Kidney (tissue), 13 donors: ENCODE measurements at regions not wholly inside any gene's neighbourhood (a gene's known extent, or its start where the extent isn't known, plus 50 kb on each side); places are given as distances from the start of the nearest gene placed in this dataset.

Experiments
- DNase-seq, 5 donors: peaks; one replicate each; pipeline ENCODE4 v3.0.0-alpha.2; 2013 to 2020
- FAIRE-seq: peaks from 2 replicates; lab custom pipeline; 2012; peaks lifted over from hg19 to GRCh38; lab: Jason Lieb, UNC
- H3K27ac ChIP-seq, 2 donors: one replicate each; pipeline ENCODE4 v1.7.0; 2013; ENCODE audit warnings: low read depth in 2 of 2, low read length in 2 of 2, inconsistent platforms in 1 of 2
- H3K27me3 ChIP-seq: one replicate; pipeline ENCODE4 v1.7.1; 2013; ENCODE audit warnings: low read length, inconsistent platforms; ENCODE audit not compliant: control insufficient read depth, insufficient read depth
- H3K36me3 ChIP-seq, 3 donors: one replicate each; pipeline versions ENCODE4 v1.7.0 to v1.7.1; 2013; ENCODE audit warnings: low read length in 3 of 3, control low read depth in 1 of 3, inconsistent platforms in 1 of 3; ENCODE audit not compliant: insufficient read depth in 3 of 3, control insufficient read depth in 2 of 3
- H3K4me1 ChIP-seq, 3 donors: one replicate each; pipeline versions ENCODE4 v1.7.0 to v1.7.1; 2013; ENCODE audit warnings: low read length in 3 of 3, inconsistent platforms in 1 of 3, low read depth in 1 of 3; ENCODE audit not compliant: control insufficient read depth in 2 of 3, insufficient read depth in 2 of 3
- H3K4me3 ChIP-seq, 3 donors: one replicate each; pipeline versions ENCODE4 v1.7.0 to v1.8.1; 2013; ENCODE audit warnings: low read length in 3 of 3, control low read depth in 1 of 3, inconsistent platforms in 1 of 3
- H3K9ac ChIP-seq, 3 donors: one replicate each; pipeline versions ENCODE4 v1.7.0 to v1.7.1; 2013; ENCODE audit warnings: low read length in 3 of 3, control low read depth in 1 of 3, inconsistent platforms in 1 of 3
- H3K9me3 ChIP-seq, 3 donors: one replicate each; pipeline versions ENCODE4 v1.7.0 to v1.7.1; 2013; ENCODE audit warnings: low read length in 3 of 3, control low read depth in 1 of 3, inconsistent platforms in 1 of 3; ENCODE audit not compliant: control insufficient read depth in 2 of 3, insufficient read depth in 1 of 3
- intact Hi-C: fragments of 100-400 bp; cut with DNase I; formaldehyde crosslinking; loops from one replicate; pipeline ENCODE4 v1.11.1; 2022
- TF ChIP-seq, protein P1 (sequence below): IDR thresholded peaks from 3 replicates; pipeline ENCODE4 v1.5.1; 2012; ENCODE audit warnings: mild to moderate bottlenecking, moderate library complexity, borderline replicate concordance; ENCODE audit not compliant: insufficient read depth; ENCODE audit errors: extremely low read depth
- donor health status: control.
- donor health status: control.
- donor health status: control.
- donor health status: control.
- donor health status: control.
- donor health status: DM: yes; HTN: yes; CAD: no.
- donor health status: Normal renal cell carcinoma (clear cell type).

DNA sequence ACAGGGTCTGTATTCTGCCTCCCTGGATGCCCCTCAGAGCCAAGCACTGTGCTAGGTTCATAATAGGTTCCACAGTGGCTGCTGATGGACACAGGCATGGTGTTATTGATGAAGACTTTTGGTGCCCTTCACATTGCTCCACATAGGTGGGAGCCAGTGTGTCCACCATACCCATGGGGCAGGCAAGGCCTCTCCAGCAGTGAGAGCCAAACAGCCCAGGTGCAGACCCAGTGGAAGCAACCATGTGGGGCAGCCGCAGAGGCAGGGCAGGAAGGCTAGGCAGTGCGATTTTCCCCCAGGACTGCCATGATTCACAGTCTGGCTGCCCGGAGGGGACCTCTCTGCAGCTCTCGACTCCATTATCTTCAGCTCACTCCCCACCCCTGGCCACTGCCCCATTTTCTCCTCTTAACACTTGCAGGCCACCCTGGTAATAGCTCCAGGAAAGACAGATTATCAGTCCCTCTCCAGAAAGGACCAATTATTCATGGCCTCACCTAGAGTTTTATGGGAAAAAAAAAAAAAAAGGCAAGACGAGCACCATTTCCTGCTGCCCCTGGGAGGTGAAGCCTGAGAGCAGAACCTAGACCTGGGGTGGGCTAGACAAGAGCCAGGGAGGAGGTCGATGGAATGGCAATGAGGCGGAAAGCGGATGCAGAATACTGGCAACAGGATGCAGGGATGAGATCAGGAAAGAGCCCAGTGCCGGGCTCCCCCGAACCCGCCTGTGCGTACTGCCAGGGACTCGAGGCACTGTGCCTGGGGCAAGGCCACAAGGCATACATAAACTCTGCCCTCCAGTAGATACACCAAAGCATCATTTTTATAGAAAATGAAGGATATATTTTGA is 343.0 kb upstream of the NCAM1 start:
- TF ChIP-seq, protein P1, sequence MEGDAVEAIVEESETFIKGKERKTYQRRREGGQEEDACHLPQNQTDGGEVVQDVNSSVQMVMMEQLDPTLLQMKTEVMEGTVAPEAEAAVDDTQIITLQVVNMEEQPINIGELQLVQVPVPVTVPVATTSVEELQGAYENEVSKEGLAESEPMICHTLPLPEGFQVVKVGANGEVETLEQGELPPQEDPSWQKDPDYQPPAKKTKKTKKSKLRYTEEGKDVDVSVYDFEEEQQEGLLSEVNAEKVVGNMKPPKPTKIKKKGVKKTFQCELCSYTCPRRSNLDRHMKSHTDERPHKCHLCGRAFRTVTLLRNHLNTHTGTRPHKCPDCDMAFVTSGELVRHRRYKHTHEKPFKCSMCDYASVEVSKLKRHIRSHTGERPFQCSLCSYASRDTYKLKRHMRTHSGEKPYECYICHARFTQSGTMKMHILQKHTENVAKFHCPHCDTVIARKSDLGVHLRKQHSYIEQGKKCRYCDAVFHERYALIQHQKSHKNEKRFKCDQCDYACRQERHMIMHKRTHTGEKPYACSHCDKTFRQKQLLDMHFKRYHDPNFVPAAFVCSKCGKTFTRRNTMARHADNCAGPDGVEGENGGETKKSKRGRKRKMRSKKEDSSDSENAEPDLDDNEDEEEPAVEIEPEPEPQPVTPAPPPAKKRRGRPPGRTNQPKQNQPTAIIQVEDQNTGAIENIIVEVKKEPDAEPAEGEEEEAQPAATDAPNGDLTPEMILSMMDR: no peak
- H3K27me3 ChIP-seq: no peaks in the 10 kb centered on the region
- no peak overlapping the region for H3K27ac ChIP-seq
- no peaks in the 10 kb centered on the region for H3K36me3 ChIP-seq
- H3K9me3 ChIP-seq: no peaks in the 10 kb centered on the region
- H3K9ac ChIP-seq: no peak overlapping the region
- H3K4me3 ChIP-seq: no peak overlapping the region
- DNase-seq: no peak
- FAIRE-seq: no peak
- intact Hi-C loops: no loop called here
- no peaks in the 10 kb centered on the region for H3K4me1 ChIP-seq

DNA sequence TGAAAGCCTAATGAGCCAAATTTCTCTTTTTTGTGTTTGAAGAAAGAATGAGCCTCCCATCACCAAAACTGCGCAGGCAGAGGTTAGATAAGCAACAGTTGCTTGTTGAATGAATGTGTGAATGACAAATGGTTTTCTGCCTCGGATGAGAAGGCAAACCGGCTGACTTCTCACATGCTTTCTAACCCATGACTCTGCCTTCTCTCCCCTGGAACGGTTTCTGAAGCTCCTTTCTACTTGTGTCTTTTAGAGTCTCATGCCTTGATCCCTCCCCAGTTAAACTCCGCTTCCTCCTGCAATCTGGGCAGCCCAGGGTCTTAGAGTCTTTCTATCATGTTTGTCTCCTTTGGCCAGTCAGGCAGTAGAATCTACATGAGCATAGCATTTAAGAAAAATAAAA is 342.1 kb upstream of the NCAM1 start:
- H3K27ac ChIP-seq: no peak overlapping the region
- DNase-seq (no peak), FAIRE-seq (no peak)
- no peaks in the 10 kb centered on the region for H3K27me3 ChIP-seq
- TF ChIP-seq, protein P1: no peak
- intact Hi-C loops: no loop called here
- no peaks in the 10 kb centered on the region for H3K4me1 ChIP-seq
- H3K9ac ChIP-seq: no peak overlapping the region
- H3K4me3 ChIP-seq: no peak overlapping the region
- H3K9me3 ChIP-seq: no peaks in the 10 kb centered on the region
- H3K36me3 ChIP-seq: no peaks in the 10 kb centered on the region

DNA sequence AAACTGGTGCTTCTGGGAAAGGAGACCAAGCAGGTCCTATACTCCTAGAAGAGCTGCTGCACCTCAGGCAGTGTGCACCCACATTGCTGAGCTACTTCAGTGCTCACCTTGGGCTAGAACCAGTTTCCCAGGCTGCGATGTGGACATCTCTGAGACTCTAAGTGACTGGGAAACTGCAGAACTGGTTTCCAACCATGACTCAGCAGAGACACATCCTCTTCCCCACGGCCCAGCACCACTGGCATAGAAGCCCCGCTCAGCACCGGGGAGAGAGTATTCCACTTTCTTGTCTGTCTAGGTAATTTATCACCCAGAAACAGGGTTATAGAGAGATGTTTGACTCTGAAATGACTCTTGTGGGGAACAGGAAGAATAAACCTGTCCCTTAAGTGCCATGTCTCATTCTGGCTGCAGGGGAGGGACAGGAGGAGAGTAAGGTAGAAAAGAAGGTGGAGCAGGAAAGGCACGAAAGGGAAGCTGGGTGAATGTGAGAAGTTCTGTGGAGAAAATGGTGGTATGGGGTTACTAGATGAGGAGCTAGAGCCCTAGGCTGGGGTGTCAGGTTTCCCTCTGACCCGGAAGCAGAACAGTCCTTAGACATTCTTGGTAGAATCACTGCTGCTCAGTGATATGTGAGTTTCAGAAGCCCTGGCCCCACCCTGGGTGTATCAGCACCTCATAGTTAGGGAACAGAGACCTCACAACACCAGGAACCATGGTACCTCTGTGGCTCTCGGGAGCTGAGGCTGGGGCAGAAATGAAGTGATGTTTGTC is 340.4 kb upstream of the NCAM1 start:
- H3K9ac ChIP-seq: no peak overlapping the region
- intact Hi-C loops: no loop called here
- H3K27ac ChIP-seq: no peak overlapping the region
- DNase-seq (no peak), FAIRE-seq (no peak)
- peaks cover 0 to 4% (median 2%) of the 10 kb centered on the region in 3 donors for H3K4me1 ChIP-seq
- TF ChIP-seq, protein P1: no peak
- H3K4me3 ChIP-seq: no peak overlapping the region
- no peaks in the 10 kb centered on the region for H3K36me3 ChIP-seq
- no peaks in the 10 kb centered on the region for H3K9me3 ChIP-seq
- no peaks in the 10 kb centered on the region for H3K27me3 ChIP-seq
